NT2/D1 (cell line): ENCODE measurements at regions not wholly inside any gene's neighbourhood (a gene's known extent, or its start where the extent isn't known, plus 50 kb on each side); places are given as distances from the start of the nearest gene placed in this dataset.
"Not testable (repeated sequence)": the region's sequence is repeated elsewhere in the genome, so short reads cannot be mapped to it uniquely, and the experiment has no call there.

ENCODE experiments used
- DNase-seq: peaks from one replicate; pipeline ENCODE4 v3.0.0-alpha.2; 2011; ENCODE audit warnings: low read depth, low spot score
- H3K27me3 ChIP-seq: 2 replicates; pipeline ENCODE4 v1.6.0; 2011; ENCODE audit warnings: mild to moderate bottlenecking; ENCODE audit not compliant: insufficient read length, insufficient read depth
- H3K36me3 ChIP-seq: 2 replicates; pipeline ENCODE4 v1.6.1; 2011; ENCODE audit warnings: mild to moderate bottlenecking, low read length, mixed read lengths; ENCODE audit not compliant: insufficient read depth, insufficient read length
- H3K4me1 ChIP-seq: 2 replicates; pipeline ENCODE4 v1.5.1; 2011; ENCODE audit not compliant: insufficient read depth, insufficient read length
- H3K4me3 ChIP-seq: 2 replicates; pipeline ENCODE4 v1.5.1; 2011; ENCODE audit warnings: low read depth; ENCODE audit not compliant: insufficient read length
- H3K9ac ChIP-seq: 2 replicates; pipeline ENCODE4 v1.6.0; 2011; ENCODE audit warnings: low read depth; ENCODE audit not compliant: insufficient read length
- H3K9me3 ChIP-seq: 2 replicates; pipeline ENCODE4 v1.5.1; 2011; ENCODE audit warnings: mild to moderate bottlenecking, low read length; ENCODE audit not compliant: insufficient read depth
- SUZ12 ChIP-seq: IDR thresholded peaks from 2 replicates; pipeline ENCODE4 v1.6.1; 2011; ENCODE audit not compliant: insufficient read length, insufficient read depth; ENCODE audit errors: extremely low read depth
- YY1 ChIP-seq: IDR thresholded peaks from 2 replicates; pipeline ENCODE4 v1.6.1; 2011; ENCODE audit not compliant: insufficient read length, insufficient read depth
- ZNF274 ChIP-seq: IDR thresholded peaks from 2 replicates; pipeline ENCODE4 v1.6.1; 2011; ENCODE audit warnings: mild to moderate bottlenecking, low read depth, low read length

GRCh38 chr20:29448806-29449470 lies 1808.5 kb upstream of the DEFB115 start:
- Histone ChIP-seq H3K9me3 (no peaks in the 10 kb centered on the region), H3K4me1 (no peaks in the 10 kb centered on the region), H3K27me3 (peaks cover 6% of the 10 kb centered on the region), H3K36me3 (no peaks in the 10 kb centered on the region), H3K9ac (no peak overlapping the region), H3K4me3 (no peak overlapping the region)
- no peak for DNase-seq
- TF ChIP-seq ZNF274 (no peak), SUZ12 (no peak), YY1 (no peak)

GRCh38 chr20:29452186-29452585 lies 1805.3 kb upstream of the DEFB115 start:
- Histone ChIP-seq H3K9ac (no peak overlapping the region), H3K27me3 (peaks cover 4% of the 10 kb centered on the region)
- TF ChIP-seq ZNF274 (no peak), SUZ12 (no peak), YY1 (no peak)

GRCh38 chr20:29456987-29457693 lies 1800.3 kb upstream of the DEFB115 start:
- not testable (repeated sequence) for H3K4me1 ChIP-seq, H3K36me3 ChIP-seq, H3K9ac ChIP-seq, H3K4me3 ChIP-seq, DNase-seq, H3K27me3 ChIP-seq, H3K9me3 ChIP-seq

More at GRCh38 chr20:29452186-29452585, 1805.3 kb upstream of the DEFB115 start:
- no peaks in the 10 kb centered on the region for H3K36me3 ChIP-seq
- H3K9me3 ChIP-seq: no peaks in the 10 kb centered on the region
- no peaks in the 10 kb centered on the region for H3K4me1 ChIP-seq
- H3K4me3 ChIP-seq: no peak overlapping the region
- no peak for DNase-seq

GRCh38 chr20:29472606-29473005 lies 1784.9 kb upstream of the DEFB115 start:
- Histone ChIP-seq H3K9ac (no peak overlapping the region), H3K9me3 (no peaks in the 10 kb centered on the region; the same call in 1 of the 2 replicates), H3K36me3 (no peaks in the 10 kb centered on the region), H3K4me1 (no peaks in the 10 kb centered on the region), H3K27me3 (no peaks in the 10 kb centered on the region), H3K4me3 (no peak overlapping the region)
- TF ChIP-seq YY1 (no peak), SUZ12 (no peak), ZNF274 (no peak)
- no peak for DNase-seq

- H3K9ac ChIP-seq, H3K4me1 ChIP-seq, H3K36me3 ChIP-seq, H3K27me3 ChIP-seq, H3K4me3 ChIP-seq, DNase-seq, H3K9me3 ChIP-seq: not testable (repeated sequence)
Measured at GRCh38 chr20:29492840-29493239, 1764.6 kb upstream of the DEFB115 start.

GRCh38 chr20:29496767-29497166 lies 1760.7 kb upstream of the DEFB115 start:
- Histone ChIP-seq H3K9ac (peak overlapping the region; percentile 42), H3K4me3 (peak overlapping the region; percentile 40)
- not testable (repeated sequence) for DNase-seq, H3K36me3 ChIP-seq, H3K27me3 ChIP-seq, H3K9me3 ChIP-seq, H3K4me1 ChIP-seq

- Histone ChIP-seq H3K9me3 (no peaks in the 10 kb centered on the region), H3K4me1 (no peaks in the 10 kb centered on the region), H3K4me3 (peak overlapping the region; percentile 40), H3K36me3 (no peaks in the 10 kb centered on the region), H3K9ac (peak overlapping the region; percentile 67), H3K27me3 (no peaks in the 10 kb centered on the region)
- DNase-seq: peak; percentile 35
- no peak for TF ChIP-seq ZNF274
- no peak for TF ChIP-seq YY1
- no peak for TF ChIP-seq SUZ12
Measured at GRCh38 chr20:29497261-29497671, 1760.2 kb upstream of the DEFB115 start.

GRCh38 chr20:29497684-29498083 lies 1759.8 kb upstream of the DEFB115 start:
- not testable (repeated sequence) for H3K27me3 ChIP-seq, H3K9me3 ChIP-seq, H3K4me3 ChIP-seq, DNase-seq, H3K4me1 ChIP-seq, H3K36me3 ChIP-seq
- H3K9ac ChIP-seq: peak overlapping the region; percentile 67

GRCh38 chr20:29500738-29501137 lies 1756.7 kb upstream of the DEFB115 start:
- not testable (repeated sequence) for H3K36me3 ChIP-seq, H3K9ac ChIP-seq, DNase-seq, H3K4me1 ChIP-seq, H3K27me3 ChIP-seq, H3K4me3 ChIP-seq, H3K9me3 ChIP-seq

- H3K9ac ChIP-seq, H3K4me1 ChIP-seq, DNase-seq: not testable (repeated sequence)
Measured at GRCh38 chr20:29514634-29515033, 1742.8 kb upstream of the DEFB115 start.

GRCh38 chr20:29516847-29517246 lies 1740.6 kb upstream of the DEFB115 start:
- not testable (repeated sequence) for H3K9ac ChIP-seq, H3K36me3 ChIP-seq, DNase-seq, H3K27me3 ChIP-seq, H3K4me3 ChIP-seq, H3K4me1 ChIP-seq, H3K9me3 ChIP-seq

More at GRCh38 chr20:29514634-29515033, 1742.8 kb upstream of the DEFB115 start:
- not testable (repeated sequence) for H3K9me3 ChIP-seq, H3K27me3 ChIP-seq, H3K4me3 ChIP-seq, H3K36me3 ChIP-seq
